Hepatocyte (in vitro differentiated cells): ENCODE measurements at regions not wholly inside any gene's neighbourhood (a gene's known extent, or its start where the extent isn't known, plus 50 kb on each side); places are given as distances from the start of the nearest gene placed in this dataset.

Experiments
- CTCF ChIP-seq: fragments of 200-600 bp; sonication (generic); IDR thresholded peaks from 2 replicates; pipeline ENCODE4 v1.5.1; 2016; ENCODE audit warnings: antibody characterized with exemption, mild to moderate bottlenecking; ENCODE audit not compliant: poor library complexity
- EZH2 ChIP-seq: fragments of 200-600 bp; sonication (generic); IDR thresholded peaks from 2 replicates; pipeline ENCODE4 v1.6.1; 2016; ENCODE audit warnings: antibody characterized with exemption, mild to moderate bottlenecking, borderline replicate concordance
- EZH2phosphoT487 ChIP-seq: fragments of 200-600 bp; sonication (generic); IDR thresholded peaks from one replicate; pipeline ENCODE4 v1.6.1; 2018; ENCODE audit warnings: antibody characterized with exemption, mild to moderate bottlenecking, low read depth, moderate library complexity; ENCODE audit not compliant: unreplicated experiment, severe bottlenecking

GRCh38 chr20:22093122-22093521 lies 387.7 kb downstream of the PAX1 start:
- TF ChIP-seq CTCF: no peak
- no peak for TF ChIP-seq EZH2
- no peak for TF ChIP-seq EZH2phosphoT487
